HepG2 (cell line): ENCODE measurements at regions not wholly inside any gene's neighbourhood (a gene's known extent, or its start where the extent isn't known, plus 50 kb on each side); places are given as distances from the start of the nearest gene placed in this dataset.
A peak's percentile ranks its signal among the peaks of the same experiment; 100 is the strongest.
"Not testable (repeated sequence)": the region's sequence is repeated elsewhere in the genome, so short reads cannot be mapped to it uniquely, and the experiment has no call there.

Experiments used
- ATAC-seq: fragments of 200-7000 bp; cut with Tn5 transposase; 3 replicates; pipeline ENCODE4 v1.9.1; 2020; ENCODE audit warnings: mild to moderate bottlenecking, moderate library complexity
- BruUV-seq: library from RNA; stranded (reverse); fragments of 400-500 nt; replicated peaks from 2 replicates; lab custom pipeline; 2021; lab: Mats Ljungman, UMichigan
- CTCF ChIA-PET: fragments of 300-600 bp; formaldehyde crosslinking; extraction: SDS; loops from one replicate; lab custom pipeline; 2021; ENCODE audit warnings: low total read pairs, inconsistent platforms, low intra/inter-chr PET ratio; lab: Yijun Ruan, JAX
- POLR2A ChIA-PET: fragments of 350-600 bp; sonication (Branson Sonifier 250); formaldehyde crosslinking; loops from one replicate; lab custom pipeline; 2020; ENCODE audit warnings: antibody characterized with exemption, inconsistent platforms; lab: Yijun Ruan, JAX
- DNase-seq: peaks from one replicate; pipeline ENCODE4 v3.0.0-alpha.2; 2015; ENCODE audit warnings: low spot score
- FAIRE-seq: peaks from 3 replicates; lab custom pipeline; 2011; peaks lifted over from hg19 to GRCh38; lab: Jason Lieb, UNC
- H2AFZ ChIP-seq: one replicate; pipeline ENCODE4 v1.6.1; 2011; ENCODE audit warnings: low read length, inconsistent platforms
- H3K27ac ChIP-seq: fragments of 300-600 bp; 3 replicates; pipeline ENCODE4 v1.8.0; 2011; ENCODE audit warnings: mixed run types, mild to moderate bottlenecking, mixed read lengths, low read length, inconsistent platforms; ENCODE audit not compliant: insufficient read depth; ENCODE audit errors: extremely low read length
- H3K27me3 ChIP-seq, 2 experiments: fragments of 200-600 bp in 1 of 2; 2 replicates in 1 of 2; 3 replicates in 1 of 2; pipeline versions ENCODE4 v1.6.0 to v1.8.0; 2011; ENCODE audit warnings: low read length in 2 of 2, mild to moderate bottlenecking in 2 of 2, moderate library complexity in 2 of 2, inconsistent platforms in 1 of 2; ENCODE audit not compliant: insufficient read depth in 2 of 2, control insufficient read depth in 1 of 2
- H3K36me3 ChIP-seq, 2 experiments: fragments of 200-600 bp in 1 of 2; replicated peaks in 1 of 2; 2 replicates in 1 of 2; 3 replicates in 1 of 2; pipeline versions ENCODE4 v1.5.1 to v1.8.0; 2011; ENCODE audit warnings: low read length in 2 of 2, inconsistent platforms in 1 of 2; ENCODE audit not compliant: insufficient read depth in 2 of 2, control insufficient read depth in 1 of 2
- H3K4me1 ChIP-seq: 2 replicates; pipeline ENCODE4 v1.5.1; 2012; ENCODE audit warnings: low read length, inconsistent platforms; ENCODE audit not compliant: insufficient read depth
- H3K4me2 ChIP-seq: 2 replicates; pipeline ENCODE4 v1.6.0; 2011; ENCODE audit warnings: low read depth, low read length, inconsistent platforms
- H3K4me3 ChIP-seq, 3 experiments: fragments of 200-600 bp in 1 of 3; sonication (generic), shearing (Covaris generic) in 1 of 3; replicated peaks in 1 of 3; 2 replicates each; pipeline ENCODE4 v1.5.1; 2011 to 2016; ENCODE audit warnings: low read length in 3 of 3, inconsistent platforms in 2 of 3, low read depth in 2 of 3, mild to moderate bottlenecking in 2 of 3, control low read depth in 1 of 3, mixed read lengths in 1 of 3; ENCODE audit not compliant: insufficient read depth in 1 of 3
- H3K79me2 ChIP-seq: one replicate; pipeline ENCODE4 v1.6.1; 2011; ENCODE audit warnings: low read length, inconsistent platforms; ENCODE audit not compliant: insufficient read depth
- H3K9ac ChIP-seq: 2 replicates; pipeline ENCODE4 v1.6.0; 2011; ENCODE audit warnings: mild to moderate bottlenecking, low read depth, low read length, inconsistent platforms; ENCODE audit not compliant: insufficient read depth
- H3K9me3 ChIP-seq: 2 replicates; pipeline ENCODE4 v1.5.1; 2012; ENCODE audit warnings: mild to moderate bottlenecking, low read length
- H4K20me1 ChIP-seq: 2 replicates; pipeline ENCODE4 v1.6.0; 2011; ENCODE audit warnings: inconsistent platforms, mild to moderate bottlenecking, low read length, moderate library complexity; ENCODE audit not compliant: insufficient read depth
- E2F2 ChIP-seq: sonication (generic); formaldehyde crosslinking; IDR thresholded peaks from 2 replicates; pipeline ENCODE4 v1.4.0; 2020; ENCODE audit warnings: missing genetic modification reagents, borderline replicate concordance
- HIVEP1 ChIP-seq: sonication (generic); formaldehyde crosslinking; IDR thresholded peaks from 2 replicates; pipeline ENCODE4 v1.4.0; 2020; ENCODE audit warnings: mild to moderate bottlenecking, missing genetic modification reagents
- KLF9 ChIP-seq: IDR thresholded peaks from 2 replicates; pipeline ENCODE4 v1.6.1; 2016; ENCODE audit warnings: low read depth
- PHF5A ChIP-seq: IDR thresholded peaks from one replicate; pipeline ENCODE4 v1.6.1; 2018; ENCODE audit warnings: low read depth, missing genetic modification reagents; ENCODE audit not compliant: unreplicated experiment
- PITX1 ChIP-seq: sonication (generic); formaldehyde crosslinking; IDR thresholded peaks from 2 replicates; pipeline ENCODE4 v1.5.1; 2020; ENCODE audit warnings: mild to moderate bottlenecking, missing genetic modification reagents
- STAG1 ChIP-seq: sonication (generic); formaldehyde crosslinking; IDR thresholded peaks from 2 replicates; pipeline ENCODE4 v1.4.0; 2020; ENCODE audit warnings: missing genetic modification reagents
- TBX3 ChIP-seq: fragments of 450-650 bp; IDR thresholded peaks from 2 replicates; pipeline ENCODE4 v1.6.1; 2017; ENCODE audit warnings: antibody characterized with exemption, mild to moderate bottlenecking, inconsistent platforms, borderline replicate concordance
- ZBTB20 ChIP-seq: sonication (generic); formaldehyde crosslinking; IDR thresholded peaks from 2 replicates; pipeline ENCODE4 v1.8.1; 2023; ENCODE audit warnings: missing genetic modification reagents, low read depth, mild to moderate bottlenecking, borderline replicate concordance
- ZNF281 ChIP-seq: sonication (generic); formaldehyde crosslinking; IDR thresholded peaks from 2 replicates; pipeline ENCODE4 v1.4.0; 2020; ENCODE audit warnings: missing genetic modification reagents, borderline replicate concordance
- ZNF556 ChIP-seq: sonication (generic); formaldehyde crosslinking; IDR thresholded peaks from 2 replicates; pipeline ENCODE4 v1.4.0; 2020; ENCODE audit warnings: mild to moderate bottlenecking, missing genetic modification reagents, borderline replicate concordance
- WGBS: methylation state at CpG from one replicate; pipeline ENCODE4 v1.1.6; 2017; ENCODE audit warnings: low lambda C conversion rate; 5-methylcytosine and 5-hydroxymethylcytosine counted together
- in situ Hi-C: cut with HindIII; loops from 2 replicates; pipeline ENCODE4 v1.10.0; 2017; ENCODE audit warnings: low pct_unique_long_range_greater_than_20kb; ENCODE audit not compliant: extremely low pct_ligation_motif_present
- intact Hi-C: fragments of 100-400 bp; cut with micrococcal nuclease; formaldehyde crosslinking; loops from one replicate; pipeline ENCODE4 v1.10.0; 2022; ENCODE audit not compliant: unreplicated experiment
- TF ChIP-seq, protein P1 (sequence below): IDR thresholded peaks from 2 replicates; pipeline ENCODE4 v1.4.0; 2020; ENCODE audit warnings: mild to moderate bottlenecking, missing genetic modification reagents

DNA sequence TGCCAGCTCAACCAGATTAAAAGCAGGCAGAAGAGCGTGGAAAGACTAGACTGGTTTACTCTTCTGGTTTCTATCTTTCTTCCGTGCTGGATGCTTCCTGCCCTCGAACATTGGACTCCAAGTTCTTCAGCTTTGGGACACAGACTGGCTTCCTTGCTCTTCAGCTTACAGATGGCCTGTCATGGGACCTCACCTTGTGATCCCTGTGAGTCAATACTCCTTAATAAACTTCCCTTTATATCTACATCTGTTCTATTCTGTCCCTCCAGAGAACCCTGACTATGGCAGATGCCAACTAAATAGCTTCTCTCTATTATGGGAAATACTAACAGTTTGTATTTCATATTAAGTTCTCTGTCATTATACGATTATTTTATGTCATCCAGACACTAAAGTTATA lies 609.1 kb downstream of the LMO7 start:
- 2% methylated on average over 4 of the region's 4 CpGs for WGBS
- Histone ChIP-seq H4K20me1 (no peaks in the 10 kb centered on the region), H3K4me1 (no peaks in the 10 kb centered on the region), H3K79me2 (no peaks in the 10 kb centered on the region), H3K4me2 (no peak overlapping the region), H3K4me3 (no peak overlapping the region), H3K9me3 (no peaks in the 10 kb centered on the region), H3K27ac (no peak overlapping the region), H3K36me3 (no peaks in the 10 kb centered on the region), H2AFZ (no peak overlapping the region), H3K27me3 (no peaks in the 10 kb centered on the region), H3K9ac (no peak overlapping the region)
- DNase-seq (no peak), FAIRE-seq (no peak), ATAC-seq (no peak)
- POLR2A ChIA-PET: no interaction called here
- in situ Hi-C loops (no loop called here), intact Hi-C loops (no loop called here)
- no TSS peak for BruUV-seq
- CTCF ChIA-PET: no interaction called here
- TF ChIP-seq STAG1 (CRISPR knock-in tag) (no peak), PHF5A (CRISPR knock-in tag) (no peak), PITX1 (CRISPR knock-in tag) (no peak), ZNF556 (no peak), ZBTB20 (CRISPR knock-in tag) (no peak), HIVEP1 (CRISPR knock-in tag) (no peak), KLF9 (CRISPR knock-in tag) (no peak), TBX3 (no peak), E2F2 (CRISPR knock-in tag) (no peak)

DNA sequence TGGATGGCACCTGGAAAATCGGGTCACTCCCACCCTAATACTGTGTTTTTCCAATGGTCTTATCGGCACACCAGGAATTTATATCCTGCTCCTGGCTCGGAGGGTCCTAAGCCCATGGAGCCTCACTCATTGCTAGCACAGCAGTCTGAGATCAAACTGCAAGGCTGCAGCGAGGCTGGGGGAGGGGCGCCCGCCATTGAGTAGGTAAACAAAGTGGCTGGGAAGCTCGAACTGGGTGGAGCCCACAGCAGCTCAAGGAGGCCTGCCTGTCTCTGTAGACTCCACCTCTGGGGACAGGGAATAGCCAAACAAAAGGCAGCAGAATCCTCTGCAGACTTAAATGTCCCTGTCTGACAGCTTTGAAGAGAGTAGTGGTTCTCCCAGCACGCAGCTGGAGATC lies 607.0 kb downstream of the LMO7 start:
- H4K20me1 ChIP-seq, H3K27ac ChIP-seq, in situ Hi-C loops, H3K9ac ChIP-seq, FAIRE-seq, H3K79me2 ChIP-seq, POLR2A ChIA-PET, ATAC-seq, H2AFZ ChIP-seq, H3K4me1 ChIP-seq, CTCF ChIA-PET, H3K9me3 ChIP-seq, BruUV-seq, H3K4me3 ChIP-seq, H3K36me3 ChIP-seq, DNase-seq, intact Hi-C loops, H3K27me3 ChIP-seq: not testable (repeated sequence)
- TF ChIP-seq, protein P1, sequence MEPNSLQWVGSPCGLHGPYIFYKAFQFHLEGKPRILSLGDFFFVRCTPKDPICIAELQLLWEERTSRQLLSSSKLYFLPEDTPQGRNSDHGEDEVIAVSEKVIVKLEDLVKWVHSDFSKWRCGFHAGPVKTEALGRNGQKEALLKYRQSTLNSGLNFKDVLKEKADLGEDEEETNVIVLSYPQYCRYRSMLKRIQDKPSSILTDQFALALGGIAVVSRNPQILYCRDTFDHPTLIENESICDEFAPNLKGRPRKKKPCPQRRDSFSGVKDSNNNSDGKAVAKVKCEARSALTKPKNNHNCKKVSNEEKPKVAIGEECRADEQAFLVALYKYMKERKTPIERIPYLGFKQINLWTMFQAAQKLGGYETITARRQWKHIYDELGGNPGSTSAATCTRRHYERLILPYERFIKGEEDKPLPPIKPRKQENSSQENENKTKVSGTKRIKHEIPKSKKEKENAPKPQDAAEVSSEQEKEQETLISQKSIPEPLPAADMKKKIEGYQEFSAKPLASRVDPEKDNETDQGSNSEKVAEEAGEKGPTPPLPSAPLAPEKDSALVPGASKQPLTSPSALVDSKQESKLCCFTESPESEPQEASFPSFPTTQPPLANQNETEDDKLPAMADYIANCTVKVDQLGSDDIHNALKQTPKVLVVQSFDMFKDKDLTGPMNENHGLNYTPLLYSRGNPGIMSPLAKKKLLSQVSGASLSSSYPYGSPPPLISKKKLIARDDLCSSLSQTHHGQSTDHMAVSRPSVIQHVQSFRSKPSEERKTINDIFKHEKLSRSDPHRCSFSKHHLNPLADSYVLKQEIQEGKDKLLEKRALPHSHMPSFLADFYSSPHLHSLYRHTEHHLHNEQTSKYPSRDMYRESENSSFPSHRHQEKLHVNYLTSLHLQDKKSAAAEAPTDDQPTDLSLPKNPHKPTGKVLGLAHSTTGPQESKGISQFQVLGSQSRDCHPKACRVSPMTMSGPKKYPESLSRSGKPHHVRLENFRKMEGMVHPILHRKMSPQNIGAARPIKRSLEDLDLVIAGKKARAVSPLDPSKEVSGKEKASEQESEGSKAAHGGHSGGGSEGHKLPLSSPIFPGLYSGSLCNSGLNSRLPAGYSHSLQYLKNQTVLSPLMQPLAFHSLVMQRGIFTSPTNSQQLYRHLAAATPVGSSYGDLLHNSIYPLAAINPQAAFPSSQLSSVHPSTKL (CRISPR knock-in tag): 0 out of 2 replicates have a peak, but pooled peaks have one; percentile 12
- TF ChIP-seq ZNF281 (CRISPR knock-in tag): peak; percentile 85
- 0 out of 2 replicates have a peak overlapping the region, but pooled peaks have one; percentile 12 for H3K4me2 ChIP-seq
- 33% methylated on average over 3 of the region's 8 CpGs for WGBS
